A549 (cell line): ENCODE measurements at regions not wholly inside any gene's neighbourhood (a gene's known extent, or its start where the extent isn't known, plus 50 kb on each side); places are given as distances from the start of the nearest gene placed in this dataset.

Experiments
- ATAC-seq, 2 experiments: fragments of 200-7000 bp in 1 of 2; fragments of >200 bp in 1 of 2; cut with Nextera tagmentation in 1 of 2; cut with Tn5 transposase in 1 of 2; 3 replicates each; pipeline versions ENCODE4 v1.8.0 to v1.9.1; 2018 to 2020; ENCODE audit warnings: mild to moderate bottlenecking in 1 of 2, moderate library complexity in 1 of 2
- CTCF ChIA-PET: fragments of 300-600 bp; sonication (Branson Sonifier 250); formaldehyde crosslinking; extraction: SDS; loops from one replicate; lab custom pipeline; 2021; ENCODE audit warnings: antibody characterized with exemption, inconsistent platforms; lab: Yijun Ruan, JAX
- POLR2A ChIA-PET: fragments of 350-600 bp; formaldehyde crosslinking; extraction: SDS; loops from one replicate; lab custom pipeline; 2021; ENCODE audit warnings: antibody characterized with exemption, inconsistent platforms; lab: Yijun Ruan, JAX
- DNase-seq, 2 experiments: peaks; one replicate each; pipeline versions ENCODE4 v3.0.0 to v3.0.0-alpha.2; 2011 to 2016; ENCODE audit warnings: low read depth in 1 of 2, low spot score in 1 of 2
- FAIRE-seq: peaks from 2 replicates; lab custom pipeline; 2011; peaks lifted over from hg19 to GRCh38; lab: Jason Lieb, UNC
- H3K27ac ChIP-seq, 2 experiments: fragments of >200 bp; sonication (Bioruptor Twin); formaldehyde crosslinking; 3 replicates each; pipeline ENCODE4 v1.5.1; 2016 to 2017
- H3K4me1 ChIP-seq: fragments of >200 bp; sonication (Bioruptor Twin); formaldehyde crosslinking; 3 replicates; pipeline ENCODE4 v1.6.1; 2016
- H3K4me2 ChIP-seq: fragments of >200 bp; sonication (Bioruptor Twin); formaldehyde crosslinking; 3 replicates; pipeline ENCODE4 v1.6.1; 2016
- H3K4me3 ChIP-seq: fragments of >200 bp; sonication (Bioruptor Twin); formaldehyde crosslinking; 3 replicates; pipeline ENCODE4 v1.5.1; 2016
- H3K9me3 ChIP-seq: fragments of >200 bp; sonication (Bioruptor Twin); formaldehyde crosslinking; 3 replicates; pipeline ENCODE4 v1.6.1; 2016
- BHLHE40 ChIP-seq: IDR thresholded peaks from 2 replicates; pipeline ENCODE4 v1.6.1; 2012; ENCODE audit warnings: low read depth, low read length, inconsistent platforms
- CHD2 ChIP-seq: fragments of 150-350 bp; IDR thresholded peaks from 2 replicates; pipeline ENCODE4 v1.6.1; 2014; ENCODE audit warnings: low read length; ENCODE audit not compliant: partially characterized antibody
- EHF ChIP-seq: fragments of 250-450 bp; sonication (Bioruptor Pico); IDR thresholded peaks from 2 replicates; pipeline ENCODE4 v1.5.0; 2020; ENCODE audit warnings: mild to moderate bottlenecking
- FOSL2 ChIP-seq, 2 experiments: fragments of 450-650 bp in 1 of 2; fragments of >200 bp in 1 of 2; sonication (Bioruptor Twin) in 1 of 2; formaldehyde crosslinking; IDR thresholded peaks; 2 replicates each; pipeline versions ENCODE4 v1.5.0 to v1.6.1; 2016 to 2020; ENCODE audit warnings: mild to moderate bottlenecking in 1 of 2, moderate library complexity in 1 of 2
- HDAC2 ChIP-seq: fragments of 200-600 bp; sonication (generic); IDR thresholded peaks from 2 replicates; pipeline ENCODE4 v1.6.1; 2016
- HES2 ChIP-seq: fragments of >200 bp; sonication (Bioruptor Twin); formaldehyde crosslinking; IDR thresholded peaks from 2 replicates; pipeline ENCODE4 v1.6.1; 2016
- HMGXB4 ChIP-seq: fragments of 250-450 bp; sonication (Bioruptor Pico); IDR thresholded peaks from 2 replicates; pipeline ENCODE4 v1.5.0; 2021; ENCODE audit warnings: mild to moderate bottlenecking, moderate library complexity, borderline replicate concordance
- HOXB5 ChIP-seq: fragments of 250-450 bp; sonication (Bioruptor Pico); IDR thresholded peaks from 2 replicates; pipeline ENCODE4 v1.5.0; 2020; ENCODE audit warnings: mild to moderate bottlenecking, moderate library complexity
- JUN ChIP-seq, 2 experiments: fragments of >200 bp; sonication (Bioruptor Twin); formaldehyde crosslinking; IDR thresholded peaks; 2 replicates in 1 of 2; 3 replicates in 1 of 2; pipeline ENCODE4 v1.6.1; 2016 to 2017
- JUNB ChIP-seq: fragments of >200 bp; sonication (Bioruptor Twin); formaldehyde crosslinking; IDR thresholded peaks from 2 replicates; pipeline ENCODE4 v1.6.1; 2016
- KDM1A ChIP-seq: fragments of 200-600 bp; sonication (generic); IDR thresholded peaks from 2 replicates; pipeline ENCODE4 v1.6.1; 2016; ENCODE audit warnings: low read depth, mild to moderate bottlenecking
- MAZ ChIP-seq: fragments of 150-350 bp; IDR thresholded peaks from 2 replicates; pipeline ENCODE4 v1.6.1; 2014; ENCODE audit warnings: antibody characterized with exemption, low read depth, low read length, borderline replicate concordance
- PHF8 ChIP-seq: fragments of 200-600 bp; sonication (generic); IDR thresholded peaks from 2 replicates; pipeline ENCODE4 v1.6.1; 2016; ENCODE audit warnings: low read depth, mild to moderate bottlenecking, antibody characterized with exemption, moderate library complexity, borderline replicate concordance
- POLR2A ChIP-seq: IDR thresholded peaks from 2 replicates; pipeline ENCODE4 v1.6.1; 2012; ENCODE audit warnings: mild to moderate bottlenecking, low read length
- POLR2AphosphoS2 ChIP-seq: conservative IDR thresholded peaks from 2 replicates; pipeline ENCODE4 v1.6.1; 2012; ENCODE audit warnings: low read length, improper control_type of control experiment, inconsistent platforms
- TP53 ChIP-seq: fragments of 250-450 bp; sonication (Bioruptor Pico); IDR thresholded peaks from 2 replicates; pipeline ENCODE4 v1.5.0; 2021; ENCODE audit warnings: mild to moderate bottlenecking, moderate library complexity
- ZSCAN20 ChIP-seq: fragments of 250-450 bp; sonication (Bioruptor Pico); IDR thresholded peaks from 2 replicates; pipeline ENCODE4 v1.8.0; 2022; ENCODE audit warnings: mild to moderate bottlenecking, moderate library complexity
- WGBS: methylation state at CpG from one replicate; pipeline ENCODE4 v1.1.6; 2017; ENCODE audit errors: missing lambda C conversion rate; 5-methylcytosine and 5-hydroxymethylcytosine counted together
- TF ChIP-seq, protein P1 (sequence below): fragments of 450-650 bp; IDR thresholded peaks from 2 replicates; pipeline ENCODE4 v1.6.1; 2014; ENCODE audit warnings: antibody characterized with exemption
- TF ChIP-seq, protein P2 (sequence below): IDR thresholded peaks from 2 replicates; pipeline ENCODE4 v1.6.1; 2012; ENCODE audit warnings: low read depth, borderline replicate concordance

- no peaks in the 10 kb centered on the region for H3K9me3 ChIP-seq
- WGBS: 32% methylated on average over 3 of the region's 3 CpGs
- TF ChIP-seq BHLHE40 (no peak), HMGXB4 (CRISPR knock-in tag) (no peak), POLR2A (no peak), CHD2 (no peak), EHF (CRISPR knock-in tag) (no peak), HES2 (no peak), JUNB (no peak), FOSL2 (IDR thresholded peaks at IDR 0.05) (no peak), FOSL2 (CRISPR knock-in tag; IDR thresholded peaks at IDR 0.05) (no peak), POLR2AphosphoS2 (no peak), KDM1A (no peak)
- TF ChIP-seq, protein P1, sequence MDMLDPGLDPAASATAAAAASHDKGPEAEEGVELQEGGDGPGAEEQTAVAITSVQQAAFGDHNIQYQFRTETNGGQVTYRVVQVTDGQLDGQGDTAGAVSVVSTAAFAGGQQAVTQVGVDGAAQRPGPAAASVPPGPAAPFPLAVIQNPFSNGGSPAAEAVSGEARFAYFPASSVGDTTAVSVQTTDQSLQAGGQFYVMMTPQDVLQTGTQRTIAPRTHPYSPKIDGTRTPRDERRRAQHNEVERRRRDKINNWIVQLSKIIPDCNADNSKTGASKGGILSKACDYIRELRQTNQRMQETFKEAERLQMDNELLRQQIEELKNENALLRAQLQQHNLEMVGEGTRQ: no peak
- H3K4me2 ChIP-seq: no peak overlapping the region
- no peak overlapping the region for H3K4me3 ChIP-seq
- no peaks in the 10 kb centered on the region for H3K4me1 ChIP-seq
- POLR2A ChIA-PET: no interaction called here
- ATAC-seq (no peak), FAIRE-seq (no peak), DNase-seq (no peak)
- no peak overlapping the region for H3K27ac ChIP-seq
- CTCF ChIA-PET: no interaction called here
Measured at GRCh38 chr5:52375969-52376368, 411.7 kb upstream of the ITGA1 start.

GRCh38 chr5:52376592-52376991 lies 411.1 kb upstream of the ITGA1 start:
- POLR2A ChIA-PET: no interaction called here
- 9% methylated on average over 7 of the region's 7 CpGs for WGBS
- DNase-seq (no peak), ATAC-seq (no peak), FAIRE-seq (no peak)
- no peak overlapping the region for H3K4me2 ChIP-seq
- H3K27ac ChIP-seq: no peak overlapping the region
- TF ChIP-seq JUNB: no peak
- TF ChIP-seq MAZ: no peak
- TF ChIP-seq PHF8: no peak
- TF ChIP-seq POLR2A: no peak
- TF ChIP-seq ZSCAN20 (CRISPR knock-in tag): no peak
- no peak overlapping the region for H3K4me3 ChIP-seq
- H3K4me1 ChIP-seq: no peaks in the 10 kb centered on the region
- no peaks in the 10 kb centered on the region for H3K9me3 ChIP-seq
- CTCF ChIA-PET: interaction anchor here (1.3 kb wide), 1 partner anchor 20 kb away, joined by 3 read pairs; no protein-coding TSS in a partner anchor

DNA sequence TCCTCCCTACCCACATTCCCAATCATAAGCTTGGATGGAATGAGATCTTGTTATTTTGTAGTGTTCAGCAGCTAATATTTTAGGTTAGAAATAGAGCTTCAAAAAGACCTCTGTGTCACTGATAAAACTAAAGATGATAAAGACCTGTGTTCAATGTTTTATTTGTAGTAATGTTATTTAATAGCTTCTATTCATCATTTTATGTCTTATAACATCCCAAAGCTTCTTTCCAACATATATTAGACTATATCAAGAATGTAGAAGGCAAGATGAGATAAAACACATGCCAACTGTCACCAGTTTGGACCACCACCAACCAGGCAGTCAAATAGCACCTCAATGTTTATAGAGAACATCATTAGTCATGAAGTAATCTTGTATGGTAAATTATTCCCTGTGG lies 409.5 kb upstream of the ITGA1 start:
- no peak for FAIRE-seq
- CTCF ChIA-PET: no interaction called here
- TF ChIP-seq HDAC2 (no peak), TP53 (no peak), JUN (IDR thresholded peaks at IDR 0.05) (no peak), HOXB5 (CRISPR knock-in tag) (no peak), EHF (CRISPR knock-in tag) (no peak)
- TF ChIP-seq, protein P1: no peak
- TF ChIP-seq, protein P2, sequence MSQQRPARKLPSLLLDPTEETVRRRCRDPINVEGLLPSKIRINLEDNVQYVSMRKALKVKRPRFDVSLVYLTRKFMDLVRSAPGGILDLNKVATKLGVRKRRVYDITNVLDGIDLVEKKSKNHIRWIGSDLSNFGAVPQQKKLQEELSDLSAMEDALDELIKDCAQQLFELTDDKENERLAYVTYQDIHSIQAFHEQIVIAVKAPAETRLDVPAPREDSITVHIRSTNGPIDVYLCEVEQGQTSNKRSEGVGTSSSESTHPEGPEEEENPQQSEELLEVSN: no peak
- Histone ChIP-seq H3K4me1 (no peaks in the 10 kb centered on the region), H3K4me3 (no peak overlapping the region), H3K4me2 (no peak overlapping the region), H3K9me3 (no peaks in the 10 kb centered on the region), H3K27ac (no peak overlapping the region)
- POLR2A ChIA-PET: no interaction called here
- no peak for ATAC-seq
- no peak for DNase-seq
